Tibial nerve (tissue), 4 donors: ENCODE measurements at regions not wholly inside any gene's neighbourhood (a gene's known extent, or its start where the extent isn't known, plus 50 kb on each side); places are given as distances from the start of the nearest gene placed in this dataset.

Experiments used
- CTCF ChIP-seq, 5 experiments: fragments of 200-600 bp in 3 of 5; fragments of 450-650 bp in 2 of 5; sonication (generic) in 3 of 5; IDR thresholded peaks; one replicate each; pipeline ENCODE4 v1.5.1; 2016 to 2019; ENCODE audit warnings: antibody characterized with exemption in 5 of 5, mild to moderate bottlenecking in 3 of 5, moderate library complexity in 2 of 5
- EP300 ChIP-seq, 2 donors: sonication (generic); formaldehyde crosslinking; IDR thresholded peaks; one replicate each; pipeline ENCODE4 v1.6.1; 2017; ENCODE audit warnings: antibody characterized with exemption in 2 of 2, mild to moderate bottlenecking in 1 of 2

GRCh38 chr5:158387499-158387898 is 528.6 kb upstream of the CLINT1 start:
- TF ChIP-seq EP300 (IDR thresholded peaks at IDR 0.05) (no peak), CTCF (IDR thresholded peaks at IDR 0.05) (no peak)
